ENCODE measurements at regions not wholly inside any gene's neighbourhood (a gene's known extent, or its start where the extent isn't known, plus 50 kb on each side); places are given as distances from the start of the nearest gene placed in this dataset.
"Not testable (repeated sequence)": the region's sequence is repeated elsewhere in the genome, so short reads cannot be mapped to it uniquely, and the experiment has no call there.

DNA sequence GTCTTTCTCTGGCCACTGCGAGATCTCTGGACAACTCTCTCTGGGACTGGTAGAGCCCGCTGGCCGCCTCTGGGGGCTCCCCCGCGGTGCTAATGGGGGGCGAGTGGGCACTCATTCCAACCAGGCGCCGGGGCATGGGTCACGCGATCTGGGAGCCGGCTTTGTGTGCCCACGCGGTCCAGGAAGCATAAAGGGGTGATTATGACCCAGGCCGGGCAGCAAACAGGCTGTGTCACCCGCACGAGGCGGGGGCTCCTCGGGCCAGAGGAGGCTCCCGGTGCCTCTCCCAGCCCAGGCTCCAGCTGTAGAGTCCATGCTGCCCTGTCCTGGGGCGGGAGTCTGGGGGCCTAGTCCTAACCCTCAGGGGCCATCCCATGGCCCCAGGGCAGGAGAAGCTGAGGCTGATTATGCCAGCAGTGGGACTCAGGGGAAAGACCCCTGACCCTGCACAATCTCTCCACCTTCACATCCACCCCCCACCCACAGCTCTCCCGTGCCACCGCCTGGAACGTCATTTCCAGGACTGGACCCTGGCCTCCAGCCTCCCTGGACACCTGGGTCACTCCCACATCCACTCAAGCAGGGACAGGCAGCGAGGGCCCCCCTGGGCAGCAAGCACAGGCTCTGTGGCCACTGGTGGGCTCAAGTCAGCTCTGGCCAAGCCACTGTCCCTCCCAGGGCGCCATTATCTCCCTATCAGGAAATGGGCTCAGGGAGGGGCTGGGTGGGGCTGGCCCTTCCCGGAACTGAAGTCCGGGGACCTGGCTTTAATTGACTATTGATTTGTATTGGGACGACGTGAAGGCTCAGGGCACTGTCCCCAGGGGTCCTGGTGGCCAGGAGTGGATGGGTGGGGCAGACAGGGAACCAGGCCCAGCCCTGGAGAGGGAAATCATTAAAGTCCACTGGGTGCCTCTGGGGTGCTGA lies 50.0 kb downstream of the PTPRS start:
- H3K4me1 ChIP-seq (ENCODE audit: control insufficient read depth, insufficient read depth, low read length) = peaks cover 52% of the 10 kb centered on the region
- peaks cover 9% of the 10 kb centered on the region for H3K27me3 ChIP-seq (ENCODE audit: control insufficient read depth, insufficient read depth, low read length)
- 65% methylated on average over 20 of the region's 29 CpGs for WGBS (ENCODE audit: insufficient coverage)
- no peaks in the 10 kb centered on the region for H3K9me3 ChIP-seq (replicated peaks; ENCODE audit: control insufficient read depth, low read depth, low read length)
- H3K36me3 ChIP-seq (ENCODE audit: control insufficient read depth, insufficient read depth, low read length) = peaks cover 9% of the 10 kb centered on the region
- H3K27ac ChIP-seq (ENCODE audit: low read length) = no peak overlapping the region
- H3K4me3 ChIP-seq (ENCODE audit: low read length) = no peak overlapping the region
- DNase-seq = no peak

DNA sequence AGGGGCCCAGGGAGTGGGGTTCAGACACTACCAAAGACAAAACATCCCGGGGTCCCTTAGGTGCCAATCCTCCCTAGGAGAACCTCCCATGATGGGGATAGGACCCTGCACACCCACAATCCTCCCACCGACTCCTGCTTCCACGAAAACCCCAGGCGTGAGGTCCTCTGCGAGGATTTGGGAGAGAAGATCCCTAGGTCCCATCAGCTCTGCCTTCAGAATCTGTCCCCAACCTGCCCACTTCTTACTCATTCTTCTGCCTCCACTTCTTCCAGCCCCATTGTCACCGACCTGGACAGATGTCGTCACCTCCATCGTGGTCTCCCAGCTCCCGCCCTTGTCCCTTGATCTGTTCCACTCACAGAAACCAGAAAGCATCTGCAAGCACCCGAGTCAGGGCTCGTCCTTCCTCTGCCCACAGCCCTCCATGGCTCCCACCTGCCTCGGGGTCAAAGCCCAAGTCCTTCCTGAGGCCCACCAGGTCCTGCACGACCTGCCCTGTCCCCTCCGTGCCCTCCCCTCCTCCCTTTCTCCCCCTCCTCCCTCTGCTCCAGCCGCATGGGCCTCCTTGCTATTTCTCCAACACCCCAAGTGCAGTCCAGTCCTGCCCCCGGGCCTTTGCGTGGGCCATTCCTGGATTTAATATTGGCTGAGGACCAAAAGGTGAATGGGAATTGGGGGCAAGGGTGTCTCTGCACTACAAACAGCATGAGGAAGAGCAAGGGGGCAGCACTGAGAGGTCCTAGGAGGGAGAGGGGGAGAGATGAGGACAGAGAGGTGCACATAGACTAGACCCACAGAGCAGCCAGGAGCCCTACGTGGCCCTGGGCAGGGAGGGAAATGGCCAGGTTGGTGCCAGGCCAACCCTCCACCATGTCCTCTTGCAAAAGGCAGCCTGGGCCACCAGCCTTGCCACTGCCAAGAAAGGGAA lies 51.3 kb downstream of the PTPRS start:
- no peak overlapping the region for H3K27ac ChIP-seq (ENCODE audit: low read length)
- WGBS (ENCODE audit: insufficient coverage) = 72% methylated on average over 13 of the region's 18 CpGs
- no peak for DNase-seq
- H3K27me3 ChIP-seq (ENCODE audit: control insufficient read depth, insufficient read depth, low read length) = peaks cover 9% of the 10 kb centered on the region
- H3K4me3 ChIP-seq (ENCODE audit: low read length) = no peak overlapping the region
- H3K4me1 ChIP-seq (ENCODE audit: control insufficient read depth, insufficient read depth, low read length) = peaks cover 52% of the 10 kb centered on the region
- no peaks in the 10 kb centered on the region for H3K9me3 ChIP-seq (replicated peaks; ENCODE audit: control insufficient read depth, low read depth, low read length)
- H3K36me3 ChIP-seq (ENCODE audit: control insufficient read depth, insufficient read depth, low read length) = peaks cover 20% of the 10 kb centered on the region

DNA sequence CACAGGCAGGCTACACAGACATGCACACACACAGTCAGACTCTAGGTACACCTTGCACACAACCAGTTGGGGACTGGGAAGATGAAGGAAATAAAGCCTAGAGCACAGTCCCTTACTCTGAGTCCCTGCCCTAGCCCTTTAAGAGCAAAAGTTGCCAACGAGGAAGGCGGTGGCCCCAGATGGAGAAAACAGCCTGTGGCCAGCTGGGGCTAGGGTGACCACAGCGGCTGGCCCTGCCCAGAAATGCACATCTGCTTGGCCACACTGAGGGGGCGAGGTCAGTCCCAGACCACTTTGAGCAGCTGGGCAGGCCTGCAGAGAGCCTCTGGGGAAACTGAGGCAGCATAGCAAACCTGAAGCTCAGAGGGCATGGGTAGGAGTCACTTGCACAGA lies 52.3 kb downstream of the PTPRS start:
- H3K4me1 ChIP-seq (ENCODE audit: control insufficient read depth, insufficient read depth, low read length) = peaks cover 43% of the 10 kb centered on the region
- H3K9me3 ChIP-seq (replicated peaks; ENCODE audit: control insufficient read depth, low read depth, low read length) = no peaks in the 10 kb centered on the region
- no peak overlapping the region for H3K4me3 ChIP-seq (ENCODE audit: low read length)
- DNase-seq = no peak
- no peak overlapping the region for H3K27ac ChIP-seq (ENCODE audit: low read length)
- H3K27me3 ChIP-seq (ENCODE audit: control insufficient read depth, insufficient read depth, low read length) = peaks cover 3% of the 10 kb centered on the region
- H3K36me3 ChIP-seq (ENCODE audit: control insufficient read depth, insufficient read depth, low read length) = peaks cover 21% of the 10 kb centered on the region
- WGBS (ENCODE audit: insufficient coverage) = 36% methylated on average over 4 of the region's 4 CpGs

DNA sequence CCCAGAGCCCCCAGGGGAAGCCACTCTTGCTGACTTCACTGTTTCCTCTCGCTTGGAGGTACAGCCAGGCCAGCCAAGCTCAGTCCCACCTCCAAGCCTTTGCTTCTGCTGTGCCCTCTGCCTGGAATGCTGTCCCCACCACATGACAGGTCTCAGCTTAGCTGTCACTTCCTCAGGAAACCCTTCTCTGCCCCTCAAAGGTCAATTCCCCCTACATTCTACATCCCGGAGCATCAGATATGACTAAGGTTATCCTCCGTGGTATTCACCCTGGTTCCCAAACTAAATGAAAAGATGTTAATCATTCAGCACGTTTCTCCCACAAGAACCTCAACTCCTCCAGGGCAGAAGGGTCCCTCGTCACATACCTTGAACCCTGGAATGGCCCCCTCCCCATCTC lies 53.5 kb downstream of the PTPRS start:
- no peak overlapping the region for H3K4me3 ChIP-seq (ENCODE audit: low read length)
- DNase-seq = no peak
- no peaks in the 10 kb centered on the region for H3K27me3 ChIP-seq (ENCODE audit: control insufficient read depth, insufficient read depth, low read length)
- H3K9me3 ChIP-seq (replicated peaks; ENCODE audit: control insufficient read depth, low read depth, low read length) = no peaks in the 10 kb centered on the region
- no peak overlapping the region for H3K27ac ChIP-seq (ENCODE audit: low read length)
- peaks cover 41% of the 10 kb centered on the region for H3K4me1 ChIP-seq (ENCODE audit: control insufficient read depth, insufficient read depth, low read length)
- H3K36me3 ChIP-seq (ENCODE audit: control insufficient read depth, insufficient read depth, low read length) = peaks cover 22% of the 10 kb centered on the region
- 78% methylated on average over 3 of the region's 5 CpGs for WGBS (ENCODE audit: insufficient coverage)

DNA sequence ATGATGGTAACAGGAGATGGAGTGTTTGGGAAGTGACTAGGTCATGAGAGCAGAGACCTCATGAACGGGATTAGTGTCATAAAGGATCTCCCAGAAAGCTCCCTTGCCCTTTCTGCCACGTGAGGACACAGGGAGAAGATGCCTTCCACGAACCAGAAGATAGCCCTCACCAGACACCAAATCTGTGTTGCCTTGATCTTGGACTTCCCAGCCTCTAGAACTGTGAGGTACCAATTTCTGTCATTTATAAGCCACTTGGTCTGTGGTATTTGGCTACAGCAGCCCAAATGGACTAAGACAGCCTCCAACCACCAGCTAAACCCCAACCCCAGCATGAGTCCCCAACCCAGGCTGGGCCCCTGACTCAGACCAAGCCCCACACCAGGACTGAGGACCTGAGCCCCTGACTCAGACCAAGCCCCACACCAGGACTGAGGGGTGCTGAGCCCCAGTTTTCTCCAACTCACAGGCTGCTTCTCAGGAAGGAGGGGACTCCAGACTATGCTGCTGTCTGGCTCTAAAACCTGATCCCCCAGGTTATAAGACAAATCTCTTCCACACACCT lies 54.1 kb downstream of the PTPRS start:
- WGBS (ENCODE audit: insufficient coverage) = 100% methylated on average over 2 of the region's 3 CpGs

DNA sequence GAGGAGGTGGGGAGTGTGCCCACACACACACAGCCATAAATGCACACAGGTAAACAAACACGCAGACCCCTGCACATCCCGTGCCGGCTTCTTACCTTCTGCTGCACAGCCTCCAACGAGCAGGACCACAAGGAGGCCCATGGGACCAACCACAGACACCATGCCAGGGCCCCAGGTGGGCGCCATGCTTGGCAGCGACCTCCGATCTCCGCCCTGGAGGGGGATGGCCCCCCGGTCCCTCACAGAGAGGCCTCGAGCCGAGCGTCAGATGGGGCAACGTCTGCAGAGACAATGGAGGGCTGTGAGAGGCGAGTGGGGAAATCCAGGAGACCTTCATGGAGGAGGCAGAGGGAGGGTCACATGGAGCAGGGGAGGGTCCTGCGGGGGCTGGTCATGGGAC lies 54.7 kb downstream of the PTPRS start:
- Histone ChIP-seq H3K4me1 (ENCODE audit: control insufficient read depth, insufficient read depth, low read length) (peaks cover 38% of the 10 kb centered on the region), H3K9me3 (replicated peaks; ENCODE audit: control insufficient read depth, low read depth, low read length) (no peaks in the 10 kb centered on the region), H3K27ac (ENCODE audit: low read length) (no peak overlapping the region), H3K27me3 (ENCODE audit: control insufficient read depth, insufficient read depth, low read length) (no peaks in the 10 kb centered on the region), H3K4me3 (ENCODE audit: low read length) (no peak overlapping the region), H3K36me3 (ENCODE audit: control insufficient read depth, insufficient read depth, low read length) (peaks cover 26% of the 10 kb centered on the region)
- WGBS (ENCODE audit: insufficient coverage) = 73% methylated on average over 12 of the region's 15 CpGs
- DNase-seq = no peak

More for the DNA sequence above, 54.1 kb downstream of the PTPRS start:
- Histone ChIP-seq H3K4me1 (ENCODE audit: control insufficient read depth, insufficient read depth, low read length) (peaks cover 41% of the 10 kb centered on the region), H3K4me3 (ENCODE audit: low read length) (no peak overlapping the region), H3K9me3 (replicated peaks; ENCODE audit: control insufficient read depth, low read depth, low read length) (no peaks in the 10 kb centered on the region), H3K27me3 (ENCODE audit: control insufficient read depth, insufficient read depth, low read length) (no peaks in the 10 kb centered on the region), H3K36me3 (ENCODE audit: control insufficient read depth, insufficient read depth, low read length) (peaks cover 26% of the 10 kb centered on the region), H3K27ac (ENCODE audit: low read length) (no peak overlapping the region)
- DNase-seq = no peak

DNA sequence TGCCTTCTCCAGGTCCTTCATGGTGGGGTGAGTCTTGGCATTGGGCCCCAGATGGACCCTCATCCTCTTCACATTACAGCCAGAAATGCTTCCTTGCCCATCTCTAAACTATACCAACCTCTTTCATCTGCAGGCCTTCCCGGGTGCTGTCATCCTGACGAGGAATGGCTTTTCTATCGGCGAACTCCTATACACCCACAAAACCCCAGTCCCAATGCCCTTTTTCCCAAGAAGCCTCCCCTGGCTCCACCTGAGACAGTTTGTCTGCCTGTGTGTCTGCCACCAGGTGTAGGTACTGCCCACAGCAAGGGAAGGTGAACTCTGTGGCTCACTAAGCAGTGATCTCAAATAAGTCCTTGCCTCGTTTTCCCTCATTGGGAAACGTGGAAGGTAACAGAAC lies 55.3 kb downstream of the PTPRS start:
- Histone ChIP-seq H3K4me3 (ENCODE audit: low read length) (no peak overlapping the region), H3K4me1 (ENCODE audit: control insufficient read depth, insufficient read depth, low read length) (peaks cover 32% of the 10 kb centered on the region), H3K9me3 (replicated peaks; ENCODE audit: control insufficient read depth, low read depth, low read length) (no peaks in the 10 kb centered on the region), H3K27ac (ENCODE audit: low read length) (no peak overlapping the region), H3K36me3 (ENCODE audit: control insufficient read depth, insufficient read depth, low read length) (peaks cover 26% of the 10 kb centered on the region), H3K27me3 (ENCODE audit: control insufficient read depth, insufficient read depth, low read length) (no peaks in the 10 kb centered on the region)
- DNase-seq = no peak
- 87% methylated on average over 5 of the region's 6 CpGs for WGBS (ENCODE audit: insufficient coverage)

DNA sequence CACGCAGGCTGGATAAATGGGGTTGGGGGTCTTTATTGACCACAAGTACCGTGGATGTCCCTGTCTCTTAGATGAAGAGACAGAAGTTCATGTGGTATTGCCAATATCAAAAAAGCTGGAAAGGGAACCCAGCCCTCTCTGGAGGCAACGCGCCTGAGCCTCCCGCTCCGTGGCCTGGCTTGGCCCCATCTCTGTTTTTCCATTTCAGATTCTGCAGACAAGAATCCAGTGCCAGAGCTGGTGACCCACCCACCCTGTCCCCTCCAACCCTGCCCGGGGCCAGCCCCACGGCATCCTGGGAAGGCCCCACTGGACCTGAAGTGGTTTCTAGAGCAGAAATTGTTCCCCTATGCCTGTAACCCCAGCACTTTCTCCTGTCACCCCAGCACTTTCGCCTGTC lies 57.7 kb downstream of the PTPRS start:
- Histone ChIP-seq H3K9me3 (replicated peaks; ENCODE audit: control insufficient read depth, low read depth, low read length) (no peaks in the 10 kb centered on the region), H3K27ac (ENCODE audit: low read length) (no peak overlapping the region), H3K4me3 (ENCODE audit: low read length) (no peak overlapping the region), H3K36me3 (ENCODE audit: control insufficient read depth, insufficient read depth, low read length) (peaks cover 29% of the 10 kb centered on the region), H3K4me1 (ENCODE audit: control insufficient read depth, insufficient read depth, low read length) (peaks cover 16% of the 10 kb centered on the region), H3K27me3 (ENCODE audit: control insufficient read depth, insufficient read depth, low read length) (no peaks in the 10 kb centered on the region)
- WGBS (ENCODE audit: insufficient coverage) = 46% methylated on average over 9 of the region's 9 CpGs
- peak; percentile 60 for DNase-seq

DNA sequence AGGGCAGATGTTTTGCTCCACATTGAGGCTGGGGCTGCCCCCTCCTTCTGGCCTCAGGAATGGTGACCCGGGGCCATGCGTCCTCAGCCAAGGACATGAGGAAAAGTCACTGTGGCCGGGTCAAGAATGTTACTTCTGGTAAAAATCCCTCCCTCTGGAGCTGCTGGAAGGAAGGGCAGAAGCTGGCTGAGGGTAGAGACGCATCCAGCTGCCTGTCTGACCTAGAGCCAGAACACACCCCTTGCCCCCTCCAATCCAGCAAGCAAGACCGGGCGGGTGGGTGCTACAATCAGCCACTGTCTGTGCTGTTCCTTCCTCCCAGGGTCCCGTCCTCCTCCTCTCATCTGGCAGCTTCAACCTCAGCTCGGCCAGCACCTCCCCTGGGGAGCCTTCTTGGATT lies 59.0 kb downstream of the PTPRS start:
- Histone ChIP-seq H3K36me3 (ENCODE audit: control insufficient read depth, insufficient read depth, low read length) (peaks cover 29% of the 10 kb centered on the region), H3K4me1 (ENCODE audit: control insufficient read depth, insufficient read depth, low read length) (peaks cover 10% of the 10 kb centered on the region), H3K27ac (ENCODE audit: low read length) (peak overlapping the region; percentile 25), H3K9me3 (replicated peaks; ENCODE audit: control insufficient read depth, low read depth, low read length) (no peaks in the 10 kb centered on the region), H3K4me3 (ENCODE audit: low read length) (no peak overlapping the region), H3K27me3 (ENCODE audit: control insufficient read depth, insufficient read depth, low read length) (no peaks in the 10 kb centered on the region)
- peak; percentile 89 for DNase-seq
- WGBS (ENCODE audit: insufficient coverage) = 11% methylated on average over 4 of the region's 8 CpGs

DNA sequence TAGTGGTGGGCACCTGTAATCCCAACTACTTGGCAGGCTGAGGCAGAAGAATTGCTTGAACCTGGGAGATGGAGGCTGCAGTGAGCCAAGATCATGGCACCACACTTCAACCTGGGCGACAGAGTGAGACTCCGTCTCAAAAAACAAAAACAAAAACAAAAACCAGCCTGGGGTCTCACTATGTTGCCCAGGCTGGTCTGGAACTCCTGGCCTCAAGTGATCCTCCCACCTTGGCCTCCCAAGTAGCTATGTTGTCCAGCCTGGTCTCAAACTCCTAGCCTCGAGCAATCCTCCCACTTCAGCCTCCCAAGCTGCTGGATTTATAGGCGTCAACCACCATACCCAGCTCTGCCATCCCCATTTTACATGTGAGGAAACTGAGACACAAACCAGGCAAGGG lies 64.9 kb downstream of the PTPRS start:
- H3K4me1 ChIP-seq (ENCODE audit: control insufficient read depth, insufficient read depth, low read length); H3K9me3 ChIP-seq (replicated peaks; ENCODE audit: control insufficient read depth, low read depth, low read length); H3K27me3 ChIP-seq (ENCODE audit: control insufficient read depth, insufficient read depth, low read length); H3K27ac ChIP-seq (ENCODE audit: low read length); DNase-seq; H3K4me3 ChIP-seq (ENCODE audit: low read length): not testable (repeated sequence)
- H3K36me3 ChIP-seq (ENCODE audit: control insufficient read depth, insufficient read depth, low read length) = peaks cover 37% of the 10 kb centered on the region
- 99% methylated on average over 4 of the region's 4 CpGs for WGBS (ENCODE audit: insufficient coverage)
